ENCODE measurements at regions not wholly inside any gene's neighbourhood (a gene's known extent, or its start where the extent isn't known, plus 50 kb on each side); places are given as distances from the start of the nearest gene placed in this dataset.

GRCh38 chr10:118977835-118978234, 51.7 kb upstream of the NANOS1 start:
- Histone ChIP-seq H3K4ac (ENCODE audit: low read depth, low read length) (no peak overlapping the region), H2AK5ac (ENCODE audit: low read length) (no peak overlapping the region), H2BK5ac (ENCODE audit: low read depth, low read length, poor library complexity) (no peak overlapping the region), H3K14ac (ENCODE audit: low read length) (no peak overlapping the region), H3K4me3 (ENCODE audit: low read depth, low read length) (no peak overlapping the region), H2BK12ac (ENCODE audit: low read length) (no peak overlapping the region), H4K8ac (ENCODE audit: low read depth, low read length) (no peak overlapping the region), H3K4me2 (ENCODE audit: low read length) (no peak overlapping the region), H3K4me1 (ENCODE audit: control insufficient read depth in 1 of 2, insufficient read depth in 2 of 2, low read length in 2 of 2) (no peaks in the 10 kb centered on the region), H3K18ac (ENCODE audit: low read length) (no peak overlapping the region), H2AFZ (ENCODE audit: insufficient read depth, low read length, poor library complexity) (no peak overlapping the region), H3K36me3 (ENCODE audit: control insufficient read depth in 1 of 2, insufficient read depth in 2 of 2, low read length in 2 of 2) (no peaks in the 10 kb centered on the region), H2BK120ac (ENCODE audit: insufficient read depth, low read length, poor library complexity) (no peak overlapping the region), H3K79me1 (ENCODE audit: low read length) (no peaks in the 10 kb centered on the region), H3K27ac (ENCODE audit: low read depth, low read length) (no peak overlapping the region), H3K27me3 (ENCODE audit: insufficient read depth, low read length) (no peaks in the 10 kb centered on the region), H3K23ac (ENCODE audit: low read length) (no peak overlapping the region), H3K79me2 (ENCODE audit: control insufficient read depth, insufficient read depth, low read length, poor library complexity) (no peaks in the 10 kb centered on the region), H4K91ac (ENCODE audit: low read depth, low read length) (no peak overlapping the region), H3K9me3 (ENCODE audit: insufficient read depth, low read depth, low read length) (peaks cover 2% of the 10 kb centered on the region), H3K9ac (ENCODE audit: low read length) (no peak overlapping the region), H4K12ac (ENCODE audit: low read depth, low read length) (no peak overlapping the region)
- DNase-seq: no peak
- WGBS (ENCODE audit: extremely low coverage, insufficient coverage, insufficient read length): no CpG with 5 or more reads among the region's 13 CpGs

DNA sequence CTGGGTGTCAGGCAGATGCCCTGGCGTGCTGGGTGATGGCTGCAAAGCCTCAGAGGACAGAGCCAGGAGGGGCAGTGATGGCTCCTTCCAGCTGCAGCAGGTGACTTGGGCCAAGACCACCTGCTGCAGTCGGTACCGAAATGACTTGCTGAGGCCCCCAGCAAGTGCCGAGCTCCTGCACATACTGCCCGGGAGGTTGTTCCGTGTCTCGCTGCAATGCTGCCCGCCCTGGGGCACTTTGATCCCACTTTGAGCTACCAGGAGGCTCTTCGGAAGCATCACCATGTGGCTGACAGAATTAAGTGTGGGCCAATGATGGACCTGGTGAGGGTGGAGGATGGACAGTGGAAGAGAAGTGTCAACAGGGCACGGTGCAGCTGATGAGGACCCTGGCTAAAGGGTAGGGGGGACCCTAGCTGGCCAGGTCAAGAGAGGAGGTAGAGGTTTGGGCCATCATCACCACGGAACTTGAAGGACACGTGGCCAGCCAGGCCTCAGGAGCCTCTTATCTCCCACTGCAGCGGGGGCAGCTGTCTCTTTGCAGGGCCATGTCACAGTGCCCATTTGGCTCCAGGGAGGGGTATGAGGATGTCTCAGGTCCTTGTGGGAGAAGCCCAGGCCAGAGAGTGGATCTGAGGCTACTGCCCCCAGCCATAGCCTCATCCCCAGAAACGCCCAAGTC, 51.1 kb upstream of the NANOS1 start:
- Histone ChIP-seq H2BK120ac (ENCODE audit: insufficient read depth, low read length, poor library complexity) (no peak overlapping the region), H2AK5ac (ENCODE audit: low read length) (no peak overlapping the region), H3K79me2 (ENCODE audit: control insufficient read depth, insufficient read depth, low read length, poor library complexity) (no peaks in the 10 kb centered on the region), H3K9ac (ENCODE audit: low read length) (no peak overlapping the region), H2AFZ (ENCODE audit: insufficient read depth, low read length, poor library complexity) (no peak overlapping the region), H4K12ac (ENCODE audit: low read depth, low read length) (no peak overlapping the region), H3K4me1 (ENCODE audit: control insufficient read depth in 1 of 2, insufficient read depth in 2 of 2, low read length in 2 of 2) (no peaks in the 10 kb centered on the region), H4K8ac (ENCODE audit: low read depth, low read length) (no peak overlapping the region), H3K27ac (ENCODE audit: low read depth, low read length) (no peak overlapping the region), H3K4me3 (ENCODE audit: low read depth, low read length) (no peak overlapping the region), H3K14ac (ENCODE audit: low read length) (no peak overlapping the region), H3K9me3 (ENCODE audit: insufficient read depth, low read depth, low read length) (peaks cover 2% of the 10 kb centered on the region), H3K4me2 (ENCODE audit: low read length) (no peak overlapping the region), H2BK12ac (ENCODE audit: low read length) (no peak overlapping the region), H4K91ac (ENCODE audit: low read depth, low read length) (no peak overlapping the region), H3K23ac (ENCODE audit: low read length) (no peak overlapping the region), H2BK5ac (ENCODE audit: low read depth, low read length, poor library complexity) (no peak overlapping the region), H3K4ac (ENCODE audit: low read depth, low read length) (no peak overlapping the region), H3K36me3 (ENCODE audit: control insufficient read depth in 1 of 2, insufficient read depth in 2 of 2, low read length in 2 of 2) (no peaks in the 10 kb centered on the region), H3K18ac (ENCODE audit: low read length) (no peak overlapping the region), H3K27me3 (ENCODE audit: insufficient read depth, low read length) (no peaks in the 10 kb centered on the region), H3K79me1 (ENCODE audit: low read length) (no peaks in the 10 kb centered on the region)
- no CpG with 5 or more reads among the region's 14 CpGs for WGBS (ENCODE audit: extremely low coverage, insufficient coverage, insufficient read length)
- no peak for DNase-seq

- Histone ChIP-seq H3K9me3 (ENCODE audit: insufficient read depth, low read depth, low read length) (peaks cover 2% of the 10 kb centered on the region), H3K79me1 (ENCODE audit: low read length) (no peaks in the 10 kb centered on the region), H3K27me3 (ENCODE audit: insufficient read depth, low read length) (no peaks in the 10 kb centered on the region), H3K18ac (ENCODE audit: low read length) (no peak overlapping the region), H3K4me2 (ENCODE audit: low read length) (no peak overlapping the region), H4K91ac (ENCODE audit: low read depth, low read length) (no peak overlapping the region), H3K4me3 (ENCODE audit: low read depth, low read length) (no peak overlapping the region), H3K23ac (ENCODE audit: low read length) (no peak overlapping the region), H2BK120ac (ENCODE audit: insufficient read depth, low read length, poor library complexity) (no peak overlapping the region), H2BK12ac (ENCODE audit: low read length) (no peak overlapping the region), H2AFZ (ENCODE audit: insufficient read depth, low read length, poor library complexity) (no peak overlapping the region), H2AK5ac (ENCODE audit: low read length) (no peak overlapping the region), H3K36me3 (ENCODE audit: control insufficient read depth in 1 of 2, insufficient read depth in 2 of 2, low read length in 2 of 2) (no peaks in the 10 kb centered on the region), H3K4me1 (ENCODE audit: control insufficient read depth in 1 of 2, insufficient read depth in 2 of 2, low read length in 2 of 2) (no peaks in the 10 kb centered on the region), H4K12ac (ENCODE audit: low read depth, low read length) (no peak overlapping the region), H3K9ac (ENCODE audit: low read length) (no peak overlapping the region), H3K4ac (ENCODE audit: low read depth, low read length) (no peak overlapping the region), H4K8ac (ENCODE audit: low read depth, low read length) (no peak overlapping the region), H3K14ac (ENCODE audit: low read length) (no peak overlapping the region), H3K79me2 (ENCODE audit: control insufficient read depth, insufficient read depth, low read length, poor library complexity) (no peaks in the 10 kb centered on the region), H2BK5ac (ENCODE audit: low read depth, low read length, poor library complexity) (no peak overlapping the region), H3K27ac (ENCODE audit: low read depth, low read length) (no peak overlapping the region)
- no peak for DNase-seq
- no CpG with 5 or more reads among the region's 6 CpGs for WGBS (ENCODE audit: extremely low coverage, insufficient coverage, insufficient read length)
Measured at GRCh38 chr10:118978998-118979350, 50.5 kb upstream of the NANOS1 start.

DNA sequence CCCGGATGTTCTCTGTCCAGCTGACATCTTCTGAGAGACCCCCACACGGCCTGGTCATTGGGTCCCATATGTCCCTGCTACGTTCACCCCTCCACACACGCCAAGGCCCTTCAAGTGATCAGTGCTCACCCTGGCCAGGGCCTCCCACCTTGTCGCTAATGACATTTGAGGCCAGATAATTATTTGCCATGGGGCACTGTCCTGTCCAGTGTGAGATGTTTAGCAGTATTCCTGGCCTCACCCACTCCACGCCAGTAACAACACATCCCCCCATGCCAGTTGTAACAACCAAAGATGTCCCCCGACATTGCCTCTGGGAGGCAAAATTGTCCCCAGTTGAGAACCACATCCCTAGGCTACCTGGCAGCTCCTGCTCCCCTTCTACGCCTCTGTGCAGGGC, 49.9 kb upstream of the NANOS1 start:
- H3K23ac ChIP-seq (ENCODE audit: low read length): no peak overlapping the region
- no peaks in the 10 kb centered on the region for H3K79me2 ChIP-seq (ENCODE audit: control insufficient read depth, insufficient read depth, low read length, poor library complexity)
- no peak for DNase-seq
- H3K9ac ChIP-seq (ENCODE audit: low read length): no peak overlapping the region
- no peak overlapping the region for H3K18ac ChIP-seq (ENCODE audit: low read length)
- peaks cover 2% of the 10 kb centered on the region for H3K9me3 ChIP-seq (ENCODE audit: insufficient read depth, low read depth, low read length)
- no peak overlapping the region for H3K4ac ChIP-seq (ENCODE audit: low read depth, low read length)
- H4K12ac ChIP-seq (ENCODE audit: low read depth, low read length): no peak overlapping the region
- no peak overlapping the region for H4K91ac ChIP-seq (ENCODE audit: low read depth, low read length)
- no CpG with 5 or more reads among the region's 8 CpGs for WGBS (ENCODE audit: extremely low coverage, insufficient coverage, insufficient read length)
- no peak overlapping the region for H3K4me3 ChIP-seq (ENCODE audit: low read depth, low read length)
- no peaks in the 10 kb centered on the region for H3K27me3 ChIP-seq (ENCODE audit: insufficient read depth, low read length)
- no peak overlapping the region for H2AK5ac ChIP-seq (ENCODE audit: low read length)
- no peak overlapping the region for H2BK5ac ChIP-seq (ENCODE audit: low read depth, low read length, poor library complexity)
- no peak overlapping the region for H2AFZ ChIP-seq (ENCODE audit: insufficient read depth, low read length, poor library complexity)
- H2BK12ac ChIP-seq (ENCODE audit: low read length): no peak overlapping the region
- H3K4me1 ChIP-seq (ENCODE audit: control insufficient read depth in 1 of 2, insufficient read depth in 2 of 2, low read length in 2 of 2): no peaks in the 10 kb centered on the region
- no peak overlapping the region for H4K8ac ChIP-seq (ENCODE audit: low read depth, low read length)
- H3K4me2 ChIP-seq (ENCODE audit: low read length): no peak overlapping the region
- no peaks in the 10 kb centered on the region for H3K36me3 ChIP-seq (ENCODE audit: control insufficient read depth in 1 of 2, insufficient read depth in 2 of 2, low read length in 2 of 2)
- no peak overlapping the region for H3K27ac ChIP-seq (ENCODE audit: low read depth, low read length)
- no peaks in the 10 kb centered on the region for H3K79me1 ChIP-seq (ENCODE audit: low read length)
- no peak overlapping the region for H3K14ac ChIP-seq (ENCODE audit: low read length)
- H2BK120ac ChIP-seq (ENCODE audit: insufficient read depth, low read length, poor library complexity): no peak overlapping the region

Data from trophoblast cell (in vitro differentiated cells and primary cell).